Epidermal melanocyte (primary cell): ENCODE measurements at regions not wholly inside any gene's neighbourhood (a gene's known extent, or its start where the extent isn't known, plus 50 kb on each side); places are given as distances from the start of the nearest gene placed in this dataset.

Experiments used
- DNase-seq: peaks from one replicate; pipeline ENCODE4 v3.0.0; 2011; ENCODE audit warnings: low spot score; ENCODE audit not compliant: insufficient read length

DNA sequence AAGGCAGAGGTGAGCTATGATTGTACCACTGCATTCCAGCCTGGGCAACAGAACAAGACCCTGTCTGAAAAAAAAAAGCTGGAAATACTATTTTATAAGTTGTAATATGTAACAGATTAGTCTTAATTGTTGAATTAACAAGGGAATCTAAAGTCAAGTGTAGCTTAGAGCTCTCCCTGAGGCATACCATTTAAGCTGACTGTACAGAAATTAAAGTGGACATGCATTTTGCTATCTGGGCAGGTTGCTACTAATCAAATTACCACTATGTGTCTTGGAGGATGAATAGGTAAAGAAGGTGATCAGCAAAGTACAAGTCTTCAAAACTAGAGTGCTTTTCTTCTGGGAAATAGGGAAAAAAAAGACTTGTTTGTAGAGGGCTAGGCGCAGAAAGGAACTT lies 205.3 kb upstream of the JADE1 start:
- DNase-seq: no peak

- DNase-seq: no peak
Observed at GRCh38 chr4:128603081-128603480, 206.4 kb upstream of the JADE1 start.

DNA sequence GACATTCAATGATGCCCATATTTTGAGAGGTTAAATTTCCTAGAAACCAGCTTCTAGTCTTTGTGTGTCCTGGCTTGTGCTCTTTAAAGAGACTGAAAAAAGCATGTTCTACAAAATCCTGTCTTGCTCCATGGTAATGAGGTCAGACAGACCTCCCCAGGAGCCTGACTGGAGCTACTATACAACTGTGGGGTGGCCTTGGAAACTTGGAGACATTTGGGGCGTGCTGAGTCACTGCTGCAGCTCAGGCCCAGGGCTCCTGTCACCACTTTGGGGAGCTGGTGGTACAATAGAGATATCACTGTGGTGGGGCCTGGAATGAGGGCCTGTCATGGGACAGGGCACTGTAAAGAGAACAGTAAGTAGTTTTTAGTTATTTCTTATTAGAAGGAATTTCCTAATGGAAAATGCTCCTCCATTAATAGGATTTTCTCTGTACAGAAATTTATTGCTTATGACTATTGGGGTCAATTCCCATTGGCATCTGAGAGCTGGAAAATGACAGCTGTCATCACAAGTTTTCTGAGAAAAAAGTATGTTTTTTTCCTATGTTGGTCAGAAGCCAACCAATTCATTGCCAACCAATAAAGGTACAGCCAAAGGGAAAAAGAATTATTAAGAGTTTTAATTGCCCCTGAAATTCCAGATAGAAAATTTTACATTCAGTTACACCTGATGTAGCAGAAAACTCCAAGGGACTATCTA lies 207.4 kb upstream of the JADE1 start:
- DNase-seq: no peak

DNA sequence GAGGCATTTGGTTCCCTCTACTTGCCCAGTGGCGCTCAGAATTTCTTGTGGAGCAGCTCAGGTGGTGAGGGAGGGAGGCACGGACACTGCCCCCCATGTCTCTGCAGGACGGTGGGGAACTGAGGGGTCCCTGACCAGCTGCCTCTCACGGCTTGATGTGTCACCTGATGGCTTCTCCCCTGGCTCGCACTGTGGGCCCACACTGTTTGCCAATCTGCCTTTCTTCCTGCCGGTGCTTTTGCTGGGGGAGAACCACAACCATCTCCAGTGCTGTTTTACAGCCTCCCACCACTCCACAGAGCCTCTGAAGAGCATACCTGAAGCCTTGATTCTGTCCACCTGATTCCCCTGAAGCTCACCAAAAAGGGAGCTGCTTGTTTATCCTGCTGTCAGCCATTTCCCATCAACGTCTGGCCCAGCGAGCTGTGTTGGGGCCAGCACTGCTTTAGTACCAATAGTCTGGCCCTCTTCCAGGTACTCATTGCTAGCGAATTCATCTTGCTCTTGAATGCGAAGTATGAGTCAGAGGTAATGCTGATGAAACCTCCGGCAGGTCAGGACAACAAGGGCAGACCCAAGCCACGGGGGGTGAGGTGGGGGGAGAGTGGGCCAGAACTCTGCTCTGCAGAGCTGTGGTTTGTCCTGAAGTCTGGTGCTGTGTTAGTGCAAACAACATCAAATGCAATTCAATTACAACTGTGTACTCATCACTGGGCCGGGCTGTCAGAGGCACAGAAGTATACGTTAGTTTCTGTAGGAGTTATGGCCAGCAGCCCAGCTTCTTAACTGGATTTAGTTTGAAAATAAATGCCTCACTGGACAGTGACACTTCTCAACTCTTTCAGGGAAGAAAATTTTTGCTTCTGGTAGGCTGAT lies 208.3 kb upstream of the JADE1 start:
- DNase-seq: no peak

- DNase-seq: no peak
Observed at GRCh38 chr4:128600410-128600809, 209.1 kb upstream of the JADE1 start.

- no peak for DNase-seq
Observed at GRCh38 chr4:128597500-128597899, 212.0 kb upstream of the JADE1 start.

DNA sequence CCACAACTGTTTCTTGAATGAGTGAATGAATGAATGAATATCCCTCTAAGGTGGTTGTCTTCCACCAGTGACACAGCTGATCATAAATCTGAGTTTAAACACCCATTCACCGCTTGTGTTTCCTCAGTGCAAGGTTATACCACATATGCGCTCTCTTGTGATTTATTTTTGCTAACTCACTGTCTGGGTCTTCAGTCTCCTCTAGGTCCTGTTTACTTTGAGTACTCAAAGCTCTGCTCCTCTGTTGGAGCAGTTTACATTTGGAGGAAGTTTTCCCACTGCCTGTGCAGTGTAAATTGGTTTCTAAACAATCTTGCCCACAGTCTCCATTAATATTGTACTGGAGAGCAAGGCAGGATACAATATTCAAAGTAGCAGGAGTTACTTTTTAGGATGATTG lies 212.6 kb upstream of the JADE1 start:
- no peak for DNase-seq

GRCh38 chr4:128596115-128596514 lies 213.4 kb upstream of the JADE1 start:
- DNase-seq: no peak

DNA sequence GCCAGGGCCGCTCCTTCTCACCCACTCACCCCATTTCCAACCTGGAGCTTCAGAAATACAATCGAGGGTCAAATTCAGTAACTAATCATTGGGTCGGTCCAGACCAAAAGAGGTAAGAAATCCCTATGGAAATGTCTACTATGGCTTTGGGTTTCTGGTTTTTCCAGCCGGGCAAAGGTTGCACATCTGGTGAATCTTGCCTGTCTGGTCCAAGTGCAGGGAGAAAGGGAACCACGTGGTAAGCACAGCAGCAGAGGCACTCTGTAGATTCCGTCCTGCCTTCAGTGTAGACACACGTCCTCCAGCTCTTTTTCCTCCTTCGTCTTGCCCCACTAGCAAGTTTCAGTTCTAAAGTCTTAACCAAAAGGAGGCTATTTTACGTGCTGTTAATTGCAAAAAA lies 218.0 kb upstream of the JADE1 start:
- DNase-seq: no peak

DNA sequence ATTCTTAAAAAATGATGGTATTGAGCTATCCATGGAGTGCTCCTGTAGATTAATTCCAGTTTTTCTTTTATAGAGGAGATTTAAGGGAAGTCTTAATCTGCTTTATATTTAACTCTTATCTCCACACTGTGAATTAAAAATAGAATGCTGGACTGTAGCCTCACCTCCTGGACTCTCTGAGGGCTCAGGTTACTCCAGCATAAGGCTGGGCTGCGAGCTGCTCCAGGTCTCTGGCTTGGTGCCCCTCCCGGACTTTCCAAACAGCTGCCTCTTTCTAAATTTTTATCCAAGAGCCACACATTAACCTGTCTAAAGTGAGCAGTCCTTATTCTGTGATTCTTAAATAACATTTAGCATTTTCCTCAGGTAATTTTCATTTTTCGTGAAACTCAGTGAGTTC lies 218.7 kb upstream of the JADE1 start:
- DNase-seq: no peak

DNA sequence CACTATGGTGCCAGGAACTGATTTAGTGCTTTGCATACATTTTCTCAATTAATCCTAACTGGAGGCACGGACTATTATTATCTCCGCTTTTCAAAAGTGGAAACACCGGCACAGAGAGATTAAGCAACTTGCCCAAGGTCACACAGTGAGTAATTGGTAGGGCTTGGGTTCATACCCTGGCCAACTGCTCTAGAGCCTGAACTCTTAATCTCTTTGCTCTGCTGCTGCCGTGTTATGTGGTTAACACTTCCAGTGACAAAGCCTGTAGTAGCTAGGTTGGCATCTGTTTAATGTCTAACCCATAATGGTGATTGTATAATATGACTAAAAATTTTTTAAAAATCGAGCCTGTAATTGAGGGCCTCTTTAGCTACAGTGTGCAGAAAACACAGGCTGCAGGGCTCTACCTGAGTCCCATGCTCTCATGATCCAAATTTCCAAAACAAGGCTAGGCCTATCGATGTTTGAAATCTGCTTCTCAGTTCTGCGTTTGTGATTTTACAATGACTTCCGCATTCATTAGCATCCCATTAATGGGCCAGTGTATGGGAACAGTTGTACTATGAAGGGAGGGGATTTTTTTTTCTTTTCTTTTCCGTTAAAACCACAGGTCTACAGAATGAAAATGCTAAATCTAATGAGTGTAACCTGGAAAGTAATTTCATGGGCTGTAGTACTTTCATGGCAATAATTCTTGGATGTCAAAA lies 219.3 kb upstream of the JADE1 start:
- no peak for DNase-seq

- no peak for DNase-seq
Observed at GRCh38 chr4:128589384-128589965, 220.0 kb upstream of the JADE1 start.

DNA sequence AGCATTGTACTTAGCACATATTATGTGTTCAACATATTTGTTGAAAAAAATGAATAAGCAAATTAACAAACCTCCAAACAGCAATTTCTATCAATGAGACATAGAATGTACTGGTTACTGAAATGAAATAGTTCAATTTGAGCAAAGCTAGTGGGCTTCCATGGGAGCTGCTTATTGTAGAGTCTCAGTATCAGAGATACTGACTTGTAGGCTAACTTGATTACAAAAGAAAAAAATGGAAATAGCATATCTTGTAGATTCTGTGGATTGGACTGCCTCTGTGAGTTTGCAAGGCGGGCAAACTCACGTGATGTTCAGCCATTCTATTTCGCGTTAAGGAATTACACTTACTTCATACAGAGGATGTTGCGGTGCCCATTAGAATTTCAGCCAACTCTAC lies 222.1 kb upstream of the JADE1 start:
- no peak for DNase-seq

DNA sequence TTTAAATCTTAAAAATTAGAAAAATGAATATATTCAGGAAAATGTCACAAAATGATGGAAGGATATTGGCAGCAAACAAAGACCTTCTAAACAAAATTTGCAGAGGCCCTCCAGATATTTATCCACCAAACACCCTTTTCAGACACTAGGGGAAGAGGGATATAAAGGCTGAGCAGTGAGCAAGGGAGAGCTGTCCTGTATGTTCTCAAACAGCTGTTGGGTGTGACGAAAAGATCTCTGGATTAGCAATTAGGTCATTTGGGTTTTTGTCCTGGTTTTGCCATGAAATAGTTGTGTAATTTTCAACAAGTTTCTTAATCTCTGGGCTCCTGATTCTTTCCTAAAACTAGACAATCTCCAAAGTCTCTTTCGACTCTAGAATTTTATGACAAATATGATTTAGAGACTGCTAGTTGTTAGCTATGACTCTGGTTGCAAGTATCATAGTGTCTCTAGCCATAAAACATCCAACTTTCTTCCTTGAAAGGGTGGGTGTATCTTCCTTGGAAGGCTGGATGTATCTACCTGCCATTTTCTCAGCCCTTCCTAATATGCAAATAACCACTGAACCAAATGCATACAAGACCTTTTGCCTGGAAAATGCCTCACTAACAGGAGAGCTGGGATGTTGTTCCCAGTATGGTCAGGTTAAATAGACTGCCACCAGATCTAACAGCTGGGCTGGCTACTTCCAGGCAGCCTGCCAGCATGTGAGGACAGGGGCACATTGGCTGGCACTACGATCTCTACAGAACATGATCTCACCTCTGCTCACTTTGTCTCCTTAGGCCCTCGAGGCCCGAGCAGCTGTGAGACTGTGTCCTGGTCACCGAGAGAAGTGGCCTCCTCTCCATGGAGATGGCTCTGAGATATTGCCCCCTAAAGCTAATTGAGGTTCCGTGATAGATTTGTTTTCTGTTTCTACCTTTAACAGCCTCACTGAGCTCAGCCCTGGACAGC lies 225.5 kb upstream of the JADE1 start:
- DNase-seq: no peak

GRCh38 chr4:128582427-128582870 lies 227.1 kb upstream of the JADE1 start:
- DNase-seq: no peak

DNA sequence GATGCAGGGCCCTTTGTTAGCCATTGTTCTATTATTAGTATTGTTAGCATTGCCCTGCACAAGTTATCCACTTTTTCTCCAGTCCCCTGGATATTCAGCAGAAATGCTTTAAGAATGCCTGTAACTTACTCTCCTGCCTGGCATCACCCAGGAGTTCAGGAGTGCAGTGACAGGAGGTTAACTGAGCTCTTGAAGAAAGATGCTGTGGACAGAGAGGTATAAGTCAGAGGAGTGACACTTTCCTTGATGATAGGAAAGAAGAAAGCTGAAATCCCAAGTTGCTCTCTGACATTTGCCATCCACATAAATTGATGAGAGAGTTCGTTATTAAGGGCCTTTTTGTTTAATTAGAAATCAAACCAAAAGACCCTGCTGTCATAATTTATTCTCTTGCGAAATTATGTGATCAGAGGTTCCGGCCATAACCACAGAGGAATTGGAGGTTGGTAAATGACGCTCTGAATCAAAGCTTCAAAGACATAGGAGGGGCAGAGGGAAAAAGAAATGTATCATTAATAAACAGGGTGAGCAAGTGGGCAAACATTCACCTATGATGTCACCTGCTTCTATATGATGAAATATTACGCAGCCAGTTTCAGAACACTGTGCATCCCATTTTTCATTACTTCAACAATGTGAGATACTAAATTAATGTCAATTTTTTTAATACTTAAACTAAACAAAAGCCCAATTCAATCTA lies 230.2 kb upstream of the JADE1 start:
- DNase-seq: no peak

- no peak for DNase-seq
Observed at GRCh38 chr4:128574706-128575105, 234.8 kb upstream of the JADE1 start.

DNA sequence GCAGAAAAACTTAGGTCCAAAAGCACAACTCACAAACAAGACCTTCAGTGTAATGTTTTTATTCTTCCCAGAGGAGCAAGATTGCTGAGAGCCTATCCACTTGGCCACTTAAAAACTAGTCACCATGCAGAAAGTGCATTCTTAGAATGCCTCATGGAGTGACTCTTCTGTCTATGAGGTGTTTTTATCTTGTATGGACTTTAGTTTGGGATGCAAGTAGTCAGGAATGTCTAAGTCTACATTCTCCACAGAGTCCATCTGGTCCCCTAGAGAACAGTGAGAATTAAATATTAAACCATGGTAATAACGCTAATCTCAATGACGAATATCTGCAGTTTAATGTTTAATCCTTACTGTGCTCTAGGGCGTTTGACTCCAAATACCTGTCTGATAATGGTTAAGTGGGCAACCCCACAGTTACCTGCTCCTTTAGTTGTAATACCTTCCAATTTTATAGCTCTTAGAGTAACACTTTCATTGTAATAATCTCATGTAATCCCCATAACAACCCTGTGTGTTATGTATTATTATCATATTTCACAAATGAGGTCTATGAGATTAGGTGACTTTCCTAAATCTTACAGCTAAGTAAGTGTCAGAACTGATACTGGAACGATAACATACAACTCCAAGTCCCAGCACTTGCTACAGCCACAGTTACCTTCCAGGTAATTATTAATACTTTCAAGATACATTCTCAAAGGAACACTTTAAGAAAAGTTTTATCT lies 235.6 kb upstream of the JADE1 start:
- no peak for DNase-seq

DNA sequence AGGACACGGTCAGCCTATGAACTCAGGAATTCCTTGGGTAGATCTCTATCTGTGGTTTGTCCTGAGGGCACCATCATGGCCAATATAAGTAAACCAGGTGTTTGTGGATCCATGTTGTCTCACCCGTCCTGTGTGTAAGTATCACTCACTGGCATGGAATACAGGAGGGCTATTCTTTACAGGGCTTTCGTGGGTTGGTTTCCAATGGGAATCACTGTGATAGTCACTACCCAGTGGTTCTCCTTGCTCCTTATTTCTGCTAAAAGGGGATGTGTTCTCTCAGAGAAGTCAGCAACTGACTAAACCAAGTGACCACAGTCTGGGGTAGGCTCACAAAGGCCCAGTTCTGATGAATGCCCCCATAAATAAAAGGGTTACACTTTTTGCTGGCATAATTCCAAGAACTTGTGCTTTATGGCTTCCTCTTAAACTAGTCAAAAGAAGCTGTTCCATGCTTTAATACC lies 236.7 kb upstream of the JADE1 start:
- no peak for DNase-seq
